HepG2 (cell line): ENCODE measurements at regions not wholly inside any gene's neighbourhood (a gene's known extent, or its start where the extent isn't known, plus 50 kb on each side); places are given as distances from the start of the nearest gene placed in this dataset.

Experiments used
- CBX2 ChIP-seq, 2 experiments: fragments of 200-600 bp in 1 of 2; sonication (generic); formaldehyde crosslinking in 1 of 2; IDR thresholded peaks; 2 replicates each; pipeline versions ENCODE4 v1.7.0 to v1.8.1; 2018 to 2022; ENCODE audit warnings: low read depth in 2 of 2, low read length in 1 of 2, mild to moderate bottlenecking in 1 of 2, missing genetic modification reagents in 1 of 2
- ETV5 ChIP-seq: IDR thresholded peaks from 2 replicates; pipeline ENCODE4 v1.6.1; 2018; ENCODE audit warnings: missing biosample characterization, missing genetic modification reagents, inconsistent platforms, borderline replicate concordance
- FOXA1 ChIP-seq, 2 experiments: fragments of 450-650 bp in 1 of 2; sonication (generic) in 1 of 2; formaldehyde crosslinking in 1 of 2; IDR thresholded peaks; 2 replicates each; pipeline versions ENCODE4 v1.4.0 to v1.6.1; 2016 to 2020; ENCODE audit warnings: missing genetic modification reagents in 1 of 2
- GRHL1 ChIP-seq: sonication (generic); formaldehyde crosslinking; conservative IDR thresholded peaks from 2 replicates; pipeline ENCODE4 v1.8.0; 2022; ENCODE audit warnings: missing genetic modification reagents
- POLR2AphosphoS5 ChIP-seq: IDR thresholded peaks from 2 replicates; pipeline ENCODE4 v1.6.1; 2012; ENCODE audit warnings: low read depth, low read length
- PREB ChIP-seq: sonication (generic); formaldehyde crosslinking; IDR thresholded peaks from 2 replicates; pipeline ENCODE4 v1.4.0; 2020; ENCODE audit warnings: missing genetic modification reagents
- SALL1 ChIP-seq: sonication (generic); formaldehyde crosslinking; IDR thresholded peaks from 2 replicates; pipeline ENCODE4 v1.8.0; 2022; ENCODE audit warnings: mild to moderate bottlenecking, missing genetic modification reagents
- TMF1 ChIP-seq: sonication (generic); formaldehyde crosslinking; IDR thresholded peaks from 2 replicates; pipeline ENCODE4 v1.8.1; 2022; ENCODE audit warnings: low read depth, missing genetic modification reagents
- ZBTB8A ChIP-seq: sonication (generic); formaldehyde crosslinking; IDR thresholded peaks from 2 replicates; pipeline ENCODE4 v1.4.0; 2020; ENCODE audit warnings: mild to moderate bottlenecking, low read depth, missing genetic modification reagents, borderline replicate concordance
- TF ChIP-seq, protein P1 (sequence below): IDR thresholded peaks from 2 replicates; pipeline ENCODE4 v1.4.0; 2020; ENCODE audit warnings: mild to moderate bottlenecking, missing genetic modification reagents
- TF ChIP-seq, protein P2 (sequence below): sonication (generic); formaldehyde crosslinking; IDR thresholded peaks from 2 replicates; pipeline ENCODE4 v1.8.1; 2022; ENCODE audit warnings: mild to moderate bottlenecking, missing genetic modification reagents
- TF ChIP-seq, protein P3 (sequence below): sonication (generic); formaldehyde crosslinking; IDR thresholded peaks from 2 replicates; pipeline ENCODE4 v1.8.0; 2022; ENCODE audit warnings: mild to moderate bottlenecking, missing genetic modification reagents, borderline replicate concordance

DNA sequence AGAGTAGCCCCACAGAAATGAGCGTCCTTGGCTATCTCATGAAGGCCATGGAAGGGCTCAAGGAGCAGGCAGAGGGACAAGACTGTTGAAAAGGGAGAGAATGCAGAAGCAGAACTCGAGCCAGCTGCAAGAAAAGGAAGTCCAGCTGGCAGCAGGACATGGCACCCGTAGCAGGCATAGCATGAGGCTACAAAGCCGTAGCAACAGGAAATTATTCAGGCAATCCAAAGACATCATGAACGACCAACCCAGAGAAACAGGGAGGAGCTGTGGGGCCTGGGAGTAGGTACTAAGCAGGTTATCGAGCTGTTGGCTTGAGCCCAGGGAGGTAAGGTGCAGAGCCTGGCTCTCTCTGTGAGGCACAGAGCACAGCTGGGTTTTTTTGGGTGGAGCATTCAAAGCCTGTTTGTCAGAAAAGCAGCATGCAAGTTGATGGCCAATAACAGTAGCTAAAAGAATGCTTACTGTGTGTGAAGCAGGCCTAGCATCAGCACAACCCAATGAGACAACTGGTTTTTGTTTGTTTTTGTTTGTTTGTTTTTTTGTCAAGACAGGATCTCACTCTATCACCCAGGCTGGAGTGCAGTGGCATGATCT is 144.0 kb upstream of the SMAD3 start:
- TF ChIP-seq CBX2 (IDR thresholded peaks at IDR 0.05; ENCODE audit: low read depth, low read length) (no peak), CBX2 (CRISPR knock-in tag; IDR thresholded peaks at IDR 0.05; ENCODE audit: low read depth) (no peak), PREB (CRISPR knock-in tag) (no peak), GRHL1 (CRISPR knock-in tag) (no peak), ZBTB8A (CRISPR knock-in tag) (no peak), FOXA1 (IDR thresholded peaks at IDR 0.05) (no peak), FOXA1 (CRISPR knock-in tag; IDR thresholded peaks at IDR 0.05) (no peak), POLR2AphosphoS5 (no peak), TMF1 (no peak), SALL1 (no peak), ETV5 (CRISPR knock-in tag) (no peak)
- TF ChIP-seq, protein P1, sequence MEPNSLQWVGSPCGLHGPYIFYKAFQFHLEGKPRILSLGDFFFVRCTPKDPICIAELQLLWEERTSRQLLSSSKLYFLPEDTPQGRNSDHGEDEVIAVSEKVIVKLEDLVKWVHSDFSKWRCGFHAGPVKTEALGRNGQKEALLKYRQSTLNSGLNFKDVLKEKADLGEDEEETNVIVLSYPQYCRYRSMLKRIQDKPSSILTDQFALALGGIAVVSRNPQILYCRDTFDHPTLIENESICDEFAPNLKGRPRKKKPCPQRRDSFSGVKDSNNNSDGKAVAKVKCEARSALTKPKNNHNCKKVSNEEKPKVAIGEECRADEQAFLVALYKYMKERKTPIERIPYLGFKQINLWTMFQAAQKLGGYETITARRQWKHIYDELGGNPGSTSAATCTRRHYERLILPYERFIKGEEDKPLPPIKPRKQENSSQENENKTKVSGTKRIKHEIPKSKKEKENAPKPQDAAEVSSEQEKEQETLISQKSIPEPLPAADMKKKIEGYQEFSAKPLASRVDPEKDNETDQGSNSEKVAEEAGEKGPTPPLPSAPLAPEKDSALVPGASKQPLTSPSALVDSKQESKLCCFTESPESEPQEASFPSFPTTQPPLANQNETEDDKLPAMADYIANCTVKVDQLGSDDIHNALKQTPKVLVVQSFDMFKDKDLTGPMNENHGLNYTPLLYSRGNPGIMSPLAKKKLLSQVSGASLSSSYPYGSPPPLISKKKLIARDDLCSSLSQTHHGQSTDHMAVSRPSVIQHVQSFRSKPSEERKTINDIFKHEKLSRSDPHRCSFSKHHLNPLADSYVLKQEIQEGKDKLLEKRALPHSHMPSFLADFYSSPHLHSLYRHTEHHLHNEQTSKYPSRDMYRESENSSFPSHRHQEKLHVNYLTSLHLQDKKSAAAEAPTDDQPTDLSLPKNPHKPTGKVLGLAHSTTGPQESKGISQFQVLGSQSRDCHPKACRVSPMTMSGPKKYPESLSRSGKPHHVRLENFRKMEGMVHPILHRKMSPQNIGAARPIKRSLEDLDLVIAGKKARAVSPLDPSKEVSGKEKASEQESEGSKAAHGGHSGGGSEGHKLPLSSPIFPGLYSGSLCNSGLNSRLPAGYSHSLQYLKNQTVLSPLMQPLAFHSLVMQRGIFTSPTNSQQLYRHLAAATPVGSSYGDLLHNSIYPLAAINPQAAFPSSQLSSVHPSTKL, result no peak
- TF ChIP-seq, protein P2, sequence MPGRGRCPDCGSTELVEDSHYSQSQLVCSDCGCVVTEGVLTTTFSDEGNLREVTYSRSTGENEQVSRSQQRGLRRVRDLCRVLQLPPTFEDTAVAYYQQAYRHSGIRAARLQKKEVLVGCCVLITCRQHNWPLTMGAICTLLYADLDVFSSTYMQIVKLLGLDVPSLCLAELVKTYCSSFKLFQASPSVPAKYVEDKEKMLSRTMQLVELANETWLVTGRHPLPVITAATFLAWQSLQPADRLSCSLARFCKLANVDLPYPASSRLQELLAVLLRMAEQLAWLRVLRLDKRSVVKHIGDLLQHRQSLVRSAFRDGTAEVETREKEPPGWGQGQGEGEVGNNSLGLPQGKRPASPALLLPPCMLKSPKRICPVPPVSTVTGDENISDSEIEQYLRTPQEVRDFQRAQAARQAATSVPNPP (CRISPR knock-in tag), result no peak
- TF ChIP-seq, protein P3, sequence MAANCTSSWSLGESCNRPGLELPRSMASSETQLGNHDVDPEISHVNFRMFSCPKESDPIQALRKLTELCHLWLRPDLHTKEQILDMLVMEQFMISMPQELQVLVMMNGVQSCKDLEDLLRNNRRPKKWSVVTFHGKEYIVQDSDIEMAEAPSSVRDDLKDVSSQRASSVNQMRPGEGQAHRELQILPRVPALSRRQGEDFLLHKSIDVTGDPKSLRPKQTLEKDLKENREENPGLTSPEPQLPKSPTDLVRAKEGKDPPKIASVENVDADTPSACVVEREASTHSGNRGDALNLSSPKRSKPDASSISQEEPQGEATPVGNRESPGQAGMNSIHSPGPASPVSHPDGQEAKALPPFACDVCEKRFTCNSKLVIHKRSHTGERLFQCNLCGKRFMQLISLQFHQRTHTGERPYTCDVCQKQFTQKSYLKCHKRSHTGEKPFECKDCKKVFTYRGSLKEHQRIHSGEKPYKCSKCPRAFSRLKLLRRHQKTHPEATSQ (CRISPR knock-in tag), result no peak
